ENCODE measurements at regions not wholly inside any gene's neighbourhood (a gene's known extent, or its start where the extent isn't known, plus 50 kb on each side); places are given as distances from the start of the nearest gene placed in this dataset.
"Not testable (repeated sequence)": the region's sequence is repeated elsewhere in the genome, so short reads cannot be mapped to it uniquely, and the experiment has no call there.

DNA sequence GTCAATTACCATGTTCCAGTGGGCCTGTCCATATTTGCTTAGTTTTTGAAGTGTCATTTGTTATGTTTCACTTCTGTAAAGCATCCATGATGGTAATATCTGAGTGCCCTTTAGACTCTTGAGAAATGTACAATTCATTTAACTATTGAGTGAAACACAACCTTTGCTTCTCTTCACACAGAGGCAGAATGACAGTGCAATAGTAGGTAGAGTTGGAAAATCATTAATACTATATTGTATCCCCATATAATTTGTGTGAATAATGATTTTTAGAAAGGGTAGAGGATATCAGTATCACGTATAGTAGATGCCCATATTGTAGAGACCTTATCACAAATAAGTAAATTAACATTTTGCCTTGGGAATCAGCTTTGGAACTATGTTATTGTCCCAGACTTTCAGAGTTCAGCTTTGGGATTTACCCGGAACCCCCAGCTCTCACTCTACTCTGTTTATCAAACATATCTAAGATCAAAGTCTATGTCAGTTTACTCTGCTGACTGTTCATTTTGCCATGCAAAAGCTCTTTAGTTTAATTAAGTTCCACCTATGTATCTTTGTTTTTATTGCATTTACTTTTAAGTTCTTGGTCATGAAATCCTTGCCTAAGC, 172.7 kb upstream of the NOL4 start:
- no peak for DNase-seq (ENCODE audit: low spot score)
- in situ Hi-C loops (cut with MboI; ENCODE audit: low sequenced_read_pairs, unreplicated experiment) = no loop called here
- TF ChIP-seq, protein P1, sequence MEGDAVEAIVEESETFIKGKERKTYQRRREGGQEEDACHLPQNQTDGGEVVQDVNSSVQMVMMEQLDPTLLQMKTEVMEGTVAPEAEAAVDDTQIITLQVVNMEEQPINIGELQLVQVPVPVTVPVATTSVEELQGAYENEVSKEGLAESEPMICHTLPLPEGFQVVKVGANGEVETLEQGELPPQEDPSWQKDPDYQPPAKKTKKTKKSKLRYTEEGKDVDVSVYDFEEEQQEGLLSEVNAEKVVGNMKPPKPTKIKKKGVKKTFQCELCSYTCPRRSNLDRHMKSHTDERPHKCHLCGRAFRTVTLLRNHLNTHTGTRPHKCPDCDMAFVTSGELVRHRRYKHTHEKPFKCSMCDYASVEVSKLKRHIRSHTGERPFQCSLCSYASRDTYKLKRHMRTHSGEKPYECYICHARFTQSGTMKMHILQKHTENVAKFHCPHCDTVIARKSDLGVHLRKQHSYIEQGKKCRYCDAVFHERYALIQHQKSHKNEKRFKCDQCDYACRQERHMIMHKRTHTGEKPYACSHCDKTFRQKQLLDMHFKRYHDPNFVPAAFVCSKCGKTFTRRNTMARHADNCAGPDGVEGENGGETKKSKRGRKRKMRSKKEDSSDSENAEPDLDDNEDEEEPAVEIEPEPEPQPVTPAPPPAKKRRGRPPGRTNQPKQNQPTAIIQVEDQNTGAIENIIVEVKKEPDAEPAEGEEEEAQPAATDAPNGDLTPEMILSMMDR (IDR thresholded peaks at IDR 0.05; ENCODE audit: borderline replicate concordance, control extremely low read depth, extremely low read depth, insufficient read depth, missing control alignments) = no peak

DNA sequence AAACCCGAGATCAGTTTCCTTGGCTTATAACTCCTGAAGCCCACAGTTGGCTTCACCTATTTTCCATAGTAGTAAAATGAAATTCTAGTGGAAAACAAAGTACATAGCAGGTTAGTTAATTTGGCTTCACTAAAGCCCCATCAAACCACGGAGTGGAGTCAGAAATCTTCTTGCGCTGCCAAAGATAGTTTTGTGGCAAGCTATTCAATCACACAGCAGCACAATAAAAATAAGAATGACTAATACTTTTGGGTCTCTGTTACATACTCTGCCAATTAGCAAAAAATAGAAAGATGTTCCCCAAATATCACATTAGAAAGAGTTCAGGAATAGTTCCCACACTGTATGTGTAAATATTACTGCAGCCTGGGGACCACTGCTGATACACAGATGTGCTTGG, 175.2 kb upstream of the NOL4 start:
- in situ Hi-C loops (cut with MboI; ENCODE audit: low sequenced_read_pairs, unreplicated experiment) = no loop called here
- TF ChIP-seq, protein P1 (IDR thresholded peaks at IDR 0.05; ENCODE audit: borderline replicate concordance, control extremely low read depth, extremely low read depth, insufficient read depth, missing control alignments) = no peak
- no peak for DNase-seq (ENCODE audit: low spot score)

DNA sequence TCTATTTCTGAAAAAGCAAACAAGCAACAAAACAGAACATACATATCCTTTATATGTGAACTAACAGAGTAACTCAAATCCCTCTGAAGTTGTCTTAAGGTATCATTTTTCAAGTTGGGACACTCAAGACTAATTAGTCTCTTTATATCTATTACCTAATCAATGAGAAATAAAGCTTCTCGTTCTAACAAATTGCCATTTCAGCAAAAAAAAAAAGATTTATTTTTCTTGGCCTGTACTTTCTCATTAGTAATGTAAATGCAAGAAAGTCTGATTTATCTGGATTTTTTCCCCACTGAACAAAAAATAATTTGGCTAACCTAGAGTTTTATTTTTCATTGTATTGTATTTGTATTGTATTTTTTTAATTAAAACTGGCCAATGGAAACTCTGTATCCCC, 176.1 kb upstream of the NOL4 start:
- in situ Hi-C loops (cut with MboI; ENCODE audit: low sequenced_read_pairs, unreplicated experiment) = no loop called here
- TF ChIP-seq, protein P1 (IDR thresholded peaks at IDR 0.05; ENCODE audit: borderline replicate concordance, control extremely low read depth, extremely low read depth, insufficient read depth, missing control alignments) = no peak
- no peak for DNase-seq (ENCODE audit: low spot score)

DNA sequence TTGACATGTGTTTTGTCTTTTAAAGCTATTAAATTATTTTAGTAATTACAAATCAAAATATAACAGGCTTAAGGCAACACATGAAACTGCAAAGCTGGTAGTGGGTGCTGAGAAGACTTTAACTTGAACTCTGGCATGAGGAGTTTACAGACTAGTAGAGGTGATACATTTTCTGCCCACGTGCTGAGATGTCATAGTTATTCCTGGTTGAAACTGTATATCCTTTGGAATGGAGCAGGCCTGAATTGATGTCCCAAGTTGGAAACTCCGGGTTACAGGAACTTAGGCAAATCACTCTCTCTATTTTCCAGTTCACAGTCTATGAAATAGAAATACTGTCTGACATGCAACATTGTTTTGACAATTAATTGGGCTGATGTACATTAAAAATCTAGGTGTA, 177.1 kb upstream of the NOL4 start:
- TF ChIP-seq, protein P1 (IDR thresholded peaks at IDR 0.05; ENCODE audit: borderline replicate concordance, control extremely low read depth, extremely low read depth, insufficient read depth, missing control alignments) = no peak
- in situ Hi-C loops (cut with MboI; ENCODE audit: low sequenced_read_pairs, unreplicated experiment) = no loop called here
- DNase-seq (ENCODE audit: low spot score) = no peak

DNA sequence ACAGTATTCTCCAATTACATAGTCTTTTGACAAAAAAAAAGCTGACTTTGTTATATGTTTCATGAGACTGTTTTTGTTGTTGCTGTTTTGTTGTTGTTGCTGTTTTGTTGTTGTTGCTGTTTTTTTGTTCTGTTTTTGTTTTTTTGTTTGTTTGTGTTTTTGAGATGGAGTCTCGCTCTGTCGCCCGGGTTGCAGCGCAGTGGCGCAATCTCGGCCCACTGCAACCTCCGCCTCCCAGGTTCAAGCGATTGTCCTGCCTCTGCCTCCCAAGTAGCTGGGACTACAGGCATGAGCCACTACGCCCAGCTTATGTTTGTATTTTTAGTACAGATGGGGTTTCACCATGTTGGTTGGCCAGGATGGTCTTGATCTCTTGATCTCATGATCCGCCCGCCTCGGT, 182.8 kb upstream of the NOL4 start:
- DNase-seq (ENCODE audit: low spot score); in situ Hi-C loops (cut with MboI; ENCODE audit: low sequenced_read_pairs, unreplicated experiment): not testable (repeated sequence)

DNA sequence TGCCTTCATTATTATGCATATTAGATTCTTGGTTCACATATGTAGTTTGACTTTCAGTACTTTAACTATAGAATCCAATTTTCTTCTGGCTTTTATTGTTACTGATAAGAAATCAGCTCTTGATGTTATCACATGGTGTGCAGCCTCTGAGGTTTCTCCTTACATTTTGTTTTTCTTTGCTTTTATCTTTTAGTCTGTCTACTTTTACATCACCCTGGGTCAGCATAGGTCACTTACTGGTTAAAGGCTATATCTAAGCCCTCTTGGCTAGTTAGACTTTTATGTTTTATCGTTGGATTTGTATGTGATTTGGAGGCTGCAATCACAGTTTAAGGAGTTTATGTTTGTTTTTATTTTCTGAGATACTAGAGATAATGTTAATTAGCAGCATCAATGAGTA, 187.2 kb upstream of the NOL4 start:
- TF ChIP-seq, protein P1 (IDR thresholded peaks at IDR 0.05; ENCODE audit: borderline replicate concordance, control extremely low read depth, extremely low read depth, insufficient read depth, missing control alignments) = no peak
- in situ Hi-C loops (cut with MboI; ENCODE audit: low sequenced_read_pairs, unreplicated experiment) = no loop called here

DNA sequence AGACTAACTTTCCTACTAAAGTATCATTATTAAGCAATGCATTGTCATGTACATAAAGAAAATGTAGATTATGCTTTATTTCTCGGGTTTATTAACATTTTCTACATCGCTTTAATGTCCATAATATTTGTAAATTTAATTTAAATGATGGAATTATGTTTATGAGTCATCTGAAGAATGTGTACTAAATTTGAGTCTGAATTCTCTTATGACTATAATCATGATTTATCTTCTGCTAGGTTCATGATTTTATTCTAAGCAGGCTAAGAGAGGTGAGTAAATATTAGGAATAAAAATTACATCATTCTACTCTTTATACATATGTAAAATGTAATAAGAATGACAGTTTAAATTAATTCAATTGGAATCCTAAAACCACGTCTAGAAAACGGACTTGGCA, 206.3 kb upstream of the NOL4 start:
- DNase-seq (ENCODE audit: low spot score) = no peak
- TF ChIP-seq, protein P1 (IDR thresholded peaks at IDR 0.05; ENCODE audit: borderline replicate concordance, control extremely low read depth, extremely low read depth, insufficient read depth, missing control alignments) = no peak
- in situ Hi-C loops (cut with MboI; ENCODE audit: low sequenced_read_pairs, unreplicated experiment) = no loop called here

More for the DNA sequence above, 187.2 kb upstream of the NOL4 start:
- no peak for DNase-seq (ENCODE audit: low spot score)
